ENCODE measurements at regions not wholly inside any gene's neighbourhood (a gene's known extent, or its start where the extent isn't known, plus 50 kb on each side); places are given as distances from the start of the nearest gene placed in this dataset.

DNA sequence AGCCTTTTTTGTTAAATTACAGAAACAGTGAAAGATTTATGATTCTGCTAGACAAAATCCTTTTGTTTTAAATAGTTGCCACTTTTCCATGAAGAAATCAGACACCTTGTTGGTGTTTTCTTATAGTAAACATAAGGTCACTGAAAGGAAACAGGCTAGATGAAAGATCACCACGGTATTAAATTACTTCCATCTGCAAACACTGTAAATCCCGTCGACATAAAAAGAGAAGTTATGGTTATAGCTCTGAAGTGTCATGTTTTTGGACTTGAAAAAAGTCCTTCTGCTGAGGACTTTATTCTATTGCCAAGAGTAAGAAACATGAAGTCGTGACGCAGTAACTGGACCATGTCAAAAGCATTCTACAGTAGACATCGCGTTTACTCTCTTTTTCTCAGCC is 567.6 kb upstream of the SLIT2 start:
- TF ChIP-seq, protein P1, sequence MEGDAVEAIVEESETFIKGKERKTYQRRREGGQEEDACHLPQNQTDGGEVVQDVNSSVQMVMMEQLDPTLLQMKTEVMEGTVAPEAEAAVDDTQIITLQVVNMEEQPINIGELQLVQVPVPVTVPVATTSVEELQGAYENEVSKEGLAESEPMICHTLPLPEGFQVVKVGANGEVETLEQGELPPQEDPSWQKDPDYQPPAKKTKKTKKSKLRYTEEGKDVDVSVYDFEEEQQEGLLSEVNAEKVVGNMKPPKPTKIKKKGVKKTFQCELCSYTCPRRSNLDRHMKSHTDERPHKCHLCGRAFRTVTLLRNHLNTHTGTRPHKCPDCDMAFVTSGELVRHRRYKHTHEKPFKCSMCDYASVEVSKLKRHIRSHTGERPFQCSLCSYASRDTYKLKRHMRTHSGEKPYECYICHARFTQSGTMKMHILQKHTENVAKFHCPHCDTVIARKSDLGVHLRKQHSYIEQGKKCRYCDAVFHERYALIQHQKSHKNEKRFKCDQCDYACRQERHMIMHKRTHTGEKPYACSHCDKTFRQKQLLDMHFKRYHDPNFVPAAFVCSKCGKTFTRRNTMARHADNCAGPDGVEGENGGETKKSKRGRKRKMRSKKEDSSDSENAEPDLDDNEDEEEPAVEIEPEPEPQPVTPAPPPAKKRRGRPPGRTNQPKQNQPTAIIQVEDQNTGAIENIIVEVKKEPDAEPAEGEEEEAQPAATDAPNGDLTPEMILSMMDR (IDR thresholded peaks at IDR 0.05; ENCODE audit: insufficient read depth, low read length, poor library complexity, severe bottlenecking), result no peak
- TF ChIP-seq EZH2phosphoT487 (conservative IDR thresholded peaks at IDR 0.05; ENCODE audit: low read length), result no peak

Data from SU-DHL-6 (cell line).